SH-SY5Y (cell line): ENCODE measurements at regions not wholly inside any gene's neighbourhood (a gene's known extent, or its start where the extent isn't known, plus 50 kb on each side); places are given as distances from the start of the nearest gene placed in this dataset.

Experiments
- GATA2 ChIP-seq: IDR thresholded peaks from 2 replicates; pipeline ENCODE4 v1.6.1; 2011; ENCODE audit warnings: mild to moderate bottlenecking, low read depth, low read length
- GATA3 ChIP-seq: IDR thresholded peaks from 2 replicates; pipeline ENCODE4 v1.6.1; 2011; ENCODE audit warnings: low read depth, mild to moderate bottlenecking, low read length, moderate library complexity

DNA sequence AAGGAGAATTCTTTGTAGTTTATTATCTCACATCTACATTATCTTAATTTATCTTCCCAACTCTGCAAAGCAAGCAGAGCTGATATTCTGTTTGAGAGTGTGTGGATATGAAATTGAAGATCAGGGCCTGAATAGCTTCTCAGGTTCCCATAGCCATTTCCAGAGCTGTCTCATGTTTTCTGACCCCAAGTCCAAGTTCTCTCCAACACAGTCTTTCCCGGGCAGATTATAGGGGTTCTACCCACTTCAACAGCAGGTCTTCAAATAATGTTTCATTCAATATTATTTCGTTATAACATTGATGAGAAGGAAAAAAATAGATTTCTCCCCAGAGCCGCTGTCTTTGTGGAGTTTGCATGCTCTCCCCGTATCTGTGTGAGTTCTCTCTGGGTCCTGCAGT, 234.9 kb downstream of the ENC1 start:
- TF ChIP-seq GATA3 (no peak), GATA2 (no peak)
